ENCODE measurements at regions not wholly inside any gene's neighbourhood (a gene's known extent, or its start where the extent isn't known, plus 50 kb on each side); places are given as distances from the start of the nearest gene placed in this dataset.

GRCh38 chr1:82994616-82995263, 1004.2 kb downstream of the TTLL7 start:
- TF ChIP-seq CTCF (IDR thresholded peaks at IDR 0.05) (no peak), POLR2A (IDR thresholded peaks at IDR 0.05) (no peak)
